Endothelial cell of umbilical vein (primary cell): ENCODE measurements at regions not wholly inside any gene's neighbourhood (a gene's known extent, or its start where the extent isn't known, plus 50 kb on each side); places are given as distances from the start of the nearest gene placed in this dataset.

Source experiments
- EZH2 ChIP-seq: IDR thresholded peaks from 2 replicates; pipeline ENCODE4 v1.6.1; 2012; ENCODE audit warnings: borderline replicate concordance, low read depth, mild to moderate bottlenecking, moderate library complexity, low read length, inconsistent platforms; ENCODE audit not compliant: severe bottlenecking
- FOS ChIP-seq: IDR thresholded peaks from 2 replicates; pipeline ENCODE4 v1.6.1; 2011; ENCODE audit warnings: mild to moderate bottlenecking, low read length, moderate library complexity, borderline replicate concordance; ENCODE audit not compliant: insufficient read depth
- GATA2 ChIP-seq: IDR thresholded peaks from 2 replicates; pipeline ENCODE4 v1.7.0; 2011; ENCODE audit warnings: low read depth, mild to moderate bottlenecking, moderate library complexity, mixed read lengths, low read length; ENCODE audit not compliant: insufficient read length, insufficient read depth
- JUN ChIP-seq: IDR thresholded peaks from 2 replicates; pipeline ENCODE4 v1.6.1; 2011; ENCODE audit warnings: borderline replicate concordance, low read depth; ENCODE audit not compliant: insufficient read length, insufficient read depth
- POLR2A ChIP-seq: IDR thresholded peaks from 2 replicates; pipeline ENCODE4 v1.6.1; 2012; ENCODE audit warnings: low read depth, mild to moderate bottlenecking, control low read depth, low read length
- POLR2AphosphoS5 ChIP-seq: IDR thresholded peaks from 2 replicates; pipeline ENCODE4 v1.6.1; 2012; ENCODE audit warnings: low read depth, mild to moderate bottlenecking, control low read depth, low read length, moderate library complexity; ENCODE audit not compliant: insufficient read depth
- TF ChIP-seq, protein P1 (sequence below), 2 donors: IDR thresholded peaks; 1 replicate in 1 of 2; 2 replicates in 1 of 2; pipeline ENCODE4 v1.5.1; 2011; ENCODE audit warnings: low read length in 2 of 2, mild to moderate bottlenecking in 2 of 2, moderate library complexity in 2 of 2, control low read depth in 1 of 2, inconsistent platforms in 1 of 2, low read depth in 1 of 2; ENCODE audit not compliant: insufficient read depth in 1 of 2; ENCODE audit errors: extremely low read depth in 1 of 2
- TF ChIP-seq, protein P2 (sequence below): IDR thresholded peaks from 2 replicates; pipeline ENCODE4 v1.6.1; 2011; ENCODE audit not compliant: insufficient read depth, insufficient read length

DNA sequence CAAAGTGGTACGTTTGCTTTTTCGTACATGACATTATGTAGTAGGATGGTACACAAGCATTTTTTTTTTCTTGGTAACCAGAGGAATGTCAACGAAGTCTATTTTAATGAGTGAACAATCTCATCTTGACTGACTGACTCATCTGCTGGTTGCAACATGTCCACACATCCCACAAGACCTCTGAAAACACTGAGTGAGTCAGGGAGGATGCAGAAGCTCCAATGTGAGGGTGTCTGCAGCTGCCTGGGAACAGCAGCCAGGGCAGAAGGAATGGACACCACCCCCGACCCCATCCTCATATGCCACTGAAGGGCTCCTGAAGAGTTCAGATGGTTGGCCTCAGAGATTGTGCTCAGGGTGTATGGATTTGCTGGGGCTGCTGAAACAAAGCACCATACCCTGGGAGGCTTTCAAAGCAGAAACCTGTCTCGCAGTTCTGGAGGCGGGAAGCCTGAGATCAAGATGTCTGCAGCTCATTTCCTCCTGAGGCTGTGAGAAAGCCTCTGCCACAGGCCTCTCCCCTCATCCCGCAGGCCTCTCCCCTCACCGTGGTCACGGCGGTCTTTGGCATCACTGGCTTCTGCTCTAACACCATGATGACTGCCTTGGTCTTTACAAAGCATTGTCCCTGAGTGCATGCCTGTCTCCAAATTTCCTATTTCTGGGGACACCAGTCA, 124.6 kb downstream of the LRATD1 start:
- TF ChIP-seq, protein P1, sequence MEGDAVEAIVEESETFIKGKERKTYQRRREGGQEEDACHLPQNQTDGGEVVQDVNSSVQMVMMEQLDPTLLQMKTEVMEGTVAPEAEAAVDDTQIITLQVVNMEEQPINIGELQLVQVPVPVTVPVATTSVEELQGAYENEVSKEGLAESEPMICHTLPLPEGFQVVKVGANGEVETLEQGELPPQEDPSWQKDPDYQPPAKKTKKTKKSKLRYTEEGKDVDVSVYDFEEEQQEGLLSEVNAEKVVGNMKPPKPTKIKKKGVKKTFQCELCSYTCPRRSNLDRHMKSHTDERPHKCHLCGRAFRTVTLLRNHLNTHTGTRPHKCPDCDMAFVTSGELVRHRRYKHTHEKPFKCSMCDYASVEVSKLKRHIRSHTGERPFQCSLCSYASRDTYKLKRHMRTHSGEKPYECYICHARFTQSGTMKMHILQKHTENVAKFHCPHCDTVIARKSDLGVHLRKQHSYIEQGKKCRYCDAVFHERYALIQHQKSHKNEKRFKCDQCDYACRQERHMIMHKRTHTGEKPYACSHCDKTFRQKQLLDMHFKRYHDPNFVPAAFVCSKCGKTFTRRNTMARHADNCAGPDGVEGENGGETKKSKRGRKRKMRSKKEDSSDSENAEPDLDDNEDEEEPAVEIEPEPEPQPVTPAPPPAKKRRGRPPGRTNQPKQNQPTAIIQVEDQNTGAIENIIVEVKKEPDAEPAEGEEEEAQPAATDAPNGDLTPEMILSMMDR (IDR thresholded peaks at IDR 0.05; ENCODE audit: extremely low read depth in 1 of 2, insufficient read depth in 1 of 2, low read depth in 1 of 2, low read length in 2 of 2), result no peak
- TF ChIP-seq, protein P2, sequence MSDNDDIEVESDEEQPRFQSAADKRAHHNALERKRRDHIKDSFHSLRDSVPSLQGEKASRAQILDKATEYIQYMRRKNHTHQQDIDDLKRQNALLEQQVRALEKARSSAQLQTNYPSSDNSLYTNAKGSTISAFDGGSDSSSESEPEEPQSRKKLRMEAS, result no peak
- TF ChIP-seq POLR2A (no peak), POLR2AphosphoS5 (no peak), GATA2 (no peak), EZH2 (no peak), FOS (no peak), JUN (no peak)
